ENCODE measurements at regions not wholly inside any gene's neighbourhood (a gene's known extent, or its start where the extent isn't known, plus 50 kb on each side); places are given as distances from the start of the nearest gene placed in this dataset.

GRCh38 chr3:13132281-13132680 lies 59.1 kb upstream of the IQSEC1 start:
- TF ChIP-seq CTCF (IDR thresholded peaks at IDR 0.05; ENCODE audit: insufficient read depth, low read length) (no peak), REST (IDR thresholded peaks at IDR 0.05; ENCODE audit: insufficient replicate concordance, low read depth) (no peak), POLR2AphosphoS5 (IDR thresholded peaks at IDR 0.05; ENCODE audit: low read depth) (no peak), SPI1 (IDR thresholded peaks at IDR 0.05; ENCODE audit: borderline replicate concordance, low read depth) (no peak), GABPA (IDR thresholded peaks at IDR 0.05; ENCODE audit: low read depth) (no peak)

Measured in HL-60 (cell line).